Nephron progenitor cell (in vitro differentiated cells): ENCODE measurements at regions not wholly inside any gene's neighbourhood (a gene's known extent, or its start where the extent isn't known, plus 50 kb on each side); places are given as distances from the start of the nearest gene placed in this dataset.

Experiments
- DNase-seq: peaks from one replicate; pipeline ENCODE4 v3.0.0; 2021
- H3K27ac Mint-ChIP-seq: 2 replicates; pipeline ENCODE4 v1.8.0; 2021; ENCODE audit warnings: mild to moderate bottlenecking, moderate library complexity, mixed read lengths
- H3K27me3 Mint-ChIP-seq: 2 replicates; pipeline ENCODE4 v1.8.0; 2021; ENCODE audit warnings: mild to moderate bottlenecking, low read depth, mixed read lengths; ENCODE audit not compliant: poor library complexity
- H3K36me3 Mint-ChIP-seq: 2 replicates; pipeline ENCODE4 v1.8.0; 2021; ENCODE audit warnings: low read depth, mixed read lengths
- H3K4me1 Mint-ChIP-seq: 2 replicates; pipeline ENCODE4 v1.8.0; 2021; ENCODE audit warnings: mixed read lengths
- H3K4me3 Mint-ChIP-seq: 2 replicates; pipeline ENCODE4 v1.8.0; 2021; ENCODE audit warnings: mild to moderate bottlenecking, moderate library complexity, mixed read lengths
- H3K9me3 Mint-ChIP-seq: 2 replicates; pipeline ENCODE4 v1.8.0; 2021; ENCODE audit warnings: mild to moderate bottlenecking, moderate library complexity, mixed read lengths
- CTCF ChIP-seq: fragments of 200-600 bp; sonication (generic); IDR thresholded peaks from 2 replicates; pipeline ENCODE4 v1.5.0; 2021; ENCODE audit warnings: antibody characterized with exemption

DNA sequence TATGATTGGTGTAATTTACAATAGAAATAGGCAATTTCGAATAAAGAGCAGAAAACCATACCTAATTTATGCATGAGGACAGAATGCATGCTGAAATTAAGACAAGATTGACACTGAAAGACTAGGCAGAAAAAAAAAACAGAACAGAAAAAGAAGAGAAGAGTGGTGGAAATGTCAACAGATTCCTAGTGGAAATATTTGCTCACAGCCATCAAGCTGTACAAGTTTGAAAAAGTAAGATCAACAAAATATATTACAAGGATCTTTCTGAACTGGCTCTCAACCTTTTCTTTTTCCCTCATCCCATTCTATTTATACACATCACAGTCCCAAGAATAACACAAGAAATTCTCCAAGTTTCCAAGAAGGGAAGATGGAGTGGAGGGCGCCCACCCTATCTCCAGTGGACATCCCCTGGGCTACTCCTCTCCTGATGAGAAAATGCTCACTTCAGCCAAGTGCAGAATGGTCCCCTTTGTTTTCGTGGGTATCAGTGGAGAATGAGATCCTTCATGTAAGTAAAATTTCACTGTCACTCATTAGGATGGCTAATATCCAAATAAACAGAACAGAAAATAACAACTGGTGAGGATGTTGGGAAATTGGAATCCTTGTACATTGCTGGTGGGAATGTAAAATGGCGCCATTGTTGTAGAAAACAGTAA is 51.0 kb upstream of the ZNF532 start:
- no peak for TF ChIP-seq CTCF
- Mint-ChIP-seq H3K4me3 (no peak overlapping the region), H3K36me3 (no peaks in the 10 kb centered on the region), H3K9me3 (no peaks in the 10 kb centered on the region), H3K27me3 (no peaks in the 10 kb centered on the region), H3K4me1 (peaks cover under 1% of the 10 kb centered on the region), H3K27ac (no peak overlapping the region)
- no peak for DNase-seq

- no peaks in the 10 kb centered on the region for H3K9me3 Mint-ChIP-seq
Measured at GRCh38 chr18:58814317-58814716, 50.4 kb upstream of the ZNF532 start.

More at GRCh38 chr18:58814317-58814716, 50.4 kb upstream of the ZNF532 start:
- Mint-ChIP-seq H3K27ac (no peak overlapping the region), H3K27me3 (no peaks in the 10 kb centered on the region), H3K36me3 (no peaks in the 10 kb centered on the region), H3K4me3 (no peak overlapping the region), H3K4me1 (peaks cover 6% of the 10 kb centered on the region)
- DNase-seq, result no peak
- no peak for TF ChIP-seq CTCF
